SK-N-SH treated with all-trans-retinoic acid at 6 μM for 48 hours (cell line): ENCODE measurements at regions not wholly inside any gene's neighbourhood (a gene's known extent, or its start where the extent isn't known, plus 50 kb on each side); places are given as distances from the start of the nearest gene placed in this dataset.

Experiments
- ATAC-seq: fragments of 200-7000 bp; cut with Tn5 transposase; 3 replicates; pipeline ENCODE4 v1.9.1; 2020; ENCODE audit warnings: mild to moderate bottlenecking, moderate library complexity
- CSDC2 ChIP-seq: fragments of 250-450 bp; sonication (Bioruptor Pico); IDR thresholded peaks from 2 replicates; pipeline ENCODE4 v1.5.0; 2020; ENCODE audit warnings: mild to moderate bottlenecking, moderate library complexity
- CSRNP3 ChIP-seq: fragments of 250-450 bp; sonication (Bioruptor Pico); IDR thresholded peaks from 2 replicates; pipeline ENCODE4 v1.5.1; 2021; ENCODE audit warnings: mild to moderate bottlenecking, moderate library complexity
- ESRRG ChIP-seq: fragments of 250-450 bp; sonication (Bioruptor Pico); IDR thresholded peaks from 2 replicates; pipeline ENCODE4 v1.6.1; 2021; ENCODE audit warnings: mild to moderate bottlenecking
- GLIS3 ChIP-seq: fragments of 250-450 bp; sonication (Bioruptor Pico); IDR thresholded peaks from 2 replicates; pipeline ENCODE4 v1.5.0; 2020; ENCODE audit warnings: mild to moderate bottlenecking, moderate library complexity
- ISL1 ChIP-seq: fragments of 250-450 bp; sonication (Bioruptor Pico); IDR thresholded peaks from 2 replicates; pipeline ENCODE4 v2.1.2; 2022; ENCODE audit warnings: mild to moderate bottlenecking, moderate library complexity
- PATZ1 ChIP-seq: fragments of 250-450 bp; sonication (Bioruptor Pico); IDR thresholded peaks from 2 replicates; pipeline ENCODE4 v1.8.0; 2020; ENCODE audit warnings: mild to moderate bottlenecking, moderate library complexity, borderline replicate concordance
- POU6F1 ChIP-seq: fragments of 250-450 bp; sonication (Bioruptor Pico); IDR thresholded peaks from 2 replicates; pipeline ENCODE4 v1.8.0; 2021; ENCODE audit warnings: low read depth, mild to moderate bottlenecking, moderate library complexity, borderline replicate concordance
- PPARA ChIP-seq: fragments of 250-450 bp; sonication (Bioruptor Pico); IDR thresholded peaks from 2 replicates; pipeline ENCODE4 v1.5.0; 2020; ENCODE audit warnings: mild to moderate bottlenecking, borderline replicate concordance
- RARB ChIP-seq: fragments of 250-450 bp; sonication (Bioruptor Pico); IDR thresholded peaks from 2 replicates; pipeline ENCODE4 v1.8.0; 2021; ENCODE audit warnings: mild to moderate bottlenecking, moderate library complexity
- TCF4 ChIP-seq: fragments of 250-450 bp; sonication (Bioruptor Pico); IDR thresholded peaks from 2 replicates; pipeline ENCODE4 v1.8.0; 2021; ENCODE audit warnings: mild to moderate bottlenecking, moderate library complexity, borderline replicate concordance
- TSHZ2 ChIP-seq: fragments of 250-450 bp; sonication (Bioruptor Pico); IDR thresholded peaks from 2 replicates; pipeline ENCODE4 v1.5.0; 2020; ENCODE audit warnings: mild to moderate bottlenecking, moderate library complexity
- ZC3H10 ChIP-seq: fragments of 250-450 bp; sonication (Bioruptor Pico); IDR thresholded peaks from 2 replicates; pipeline ENCODE4 v1.5.1; 2021; ENCODE audit warnings: mild to moderate bottlenecking, moderate library complexity
- ZFP3 ChIP-seq: fragments of 250-450 bp; sonication (Bioruptor Pico); IDR thresholded peaks from 2 replicates; pipeline ENCODE4 v1.5.0; 2020; ENCODE audit warnings: mild to moderate bottlenecking, moderate library complexity
- TF ChIP-seq, protein P1 (sequence below): fragments of 250-450 bp; sonication (Bioruptor Pico); IDR thresholded peaks from 2 replicates; pipeline ENCODE4 v1.5.1; 2020; ENCODE audit warnings: low read depth, mild to moderate bottlenecking, moderate library complexity

DNA sequence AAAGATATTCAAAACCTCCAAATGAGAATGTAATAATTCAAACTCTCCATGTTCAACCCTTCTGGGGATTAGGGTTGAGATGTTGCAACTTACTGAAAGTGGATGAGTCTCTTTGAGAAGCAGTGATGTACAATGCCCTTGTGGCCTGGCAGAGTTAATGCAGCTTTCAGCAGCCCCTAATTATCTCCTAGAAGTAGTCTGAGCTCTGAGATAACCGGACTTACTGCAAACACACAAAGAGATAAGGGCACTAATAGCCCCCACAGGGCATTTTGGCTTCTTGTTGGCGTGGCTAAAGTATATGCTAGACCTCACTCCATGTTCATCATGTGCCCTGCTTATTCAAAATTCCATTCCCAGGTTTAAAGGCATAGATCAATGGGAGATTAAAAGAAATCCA lies 404.7 kb downstream of the NEBL start (continued):
- peak; percentile 73 for TF ChIP-seq TSHZ2 (CRISPR knock-in tag)

DNA sequence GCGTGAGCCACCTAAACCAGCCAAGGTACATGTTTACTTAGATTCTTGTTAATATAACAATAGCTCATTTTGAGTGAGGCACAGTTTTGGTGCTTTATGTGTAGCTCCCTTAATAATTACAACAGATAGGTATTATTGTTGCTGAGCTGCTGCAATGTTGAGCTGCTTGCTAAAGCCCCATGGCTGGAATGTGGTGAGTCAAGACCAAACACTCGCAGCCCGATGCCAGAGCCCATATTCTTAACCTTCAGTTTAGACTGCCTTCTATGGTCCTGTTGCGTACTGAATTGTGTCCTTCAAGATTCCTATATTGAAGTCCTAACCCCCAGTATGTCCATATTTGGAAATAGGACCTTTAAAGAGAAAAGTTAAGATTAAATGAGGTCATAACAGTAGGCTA lies 407.1 kb downstream of the NEBL start:
- ATAC-seq: no peak

More for the DNA sequence above, 407.1 kb downstream of the NEBL start:
- TF ChIP-seq CSDC2 (CRISPR knock-in tag) (no peak), TSHZ2 (CRISPR knock-in tag) (no peak), ISL1 (no peak), RARB (CRISPR knock-in tag) (no peak), GLIS3 (CRISPR knock-in tag) (no peak), ZFP3 (CRISPR knock-in tag) (no peak), PPARA (no peak), POU6F1 (no peak), CSRNP3 (CRISPR knock-in tag) (no peak), ESRRG (no peak), PATZ1 (CRISPR knock-in tag) (no peak), ZC3H10 (CRISPR knock-in tag) (no peak), TCF4 (no peak)
- TF ChIP-seq, protein P1, sequence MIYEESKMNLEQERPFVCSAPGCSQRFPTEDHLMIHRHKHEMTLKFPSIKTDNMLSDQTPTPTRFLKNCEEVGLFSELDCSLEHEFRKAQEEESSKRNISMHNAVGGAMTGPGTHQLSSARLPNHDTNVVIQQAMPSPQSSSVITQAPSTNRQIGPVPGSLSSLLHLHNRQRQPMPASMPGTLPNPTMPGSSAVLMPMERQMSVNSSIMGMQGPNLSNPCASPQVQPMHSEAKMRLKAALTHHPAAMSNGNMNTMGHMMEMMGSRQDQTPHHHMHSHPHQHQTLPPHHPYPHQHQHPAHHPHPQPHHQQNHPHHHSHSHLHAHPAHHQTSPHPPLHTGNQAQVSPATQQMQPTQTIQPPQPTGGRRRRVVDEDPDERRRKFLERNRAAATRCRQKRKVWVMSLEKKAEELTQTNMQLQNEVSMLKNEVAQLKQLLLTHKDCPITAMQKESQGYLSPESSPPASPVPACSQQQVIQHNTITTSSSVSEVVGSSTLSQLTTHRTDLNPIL (CRISPR knock-in tag): no peak
